GM18861 (cell line): ENCODE measurements at regions not wholly inside any gene's neighbourhood (a gene's known extent, or its start where the extent isn't known, plus 50 kb on each side); places are given as distances from the start of the nearest gene placed in this dataset.

Experiments
- ATAC-seq: cut with Tn5 transposase; IDR thresholded peaks from one replicate; pipeline ENCODE4 v1.9.1; 2021; ENCODE audit not compliant: unreplicated experiment

DNA sequence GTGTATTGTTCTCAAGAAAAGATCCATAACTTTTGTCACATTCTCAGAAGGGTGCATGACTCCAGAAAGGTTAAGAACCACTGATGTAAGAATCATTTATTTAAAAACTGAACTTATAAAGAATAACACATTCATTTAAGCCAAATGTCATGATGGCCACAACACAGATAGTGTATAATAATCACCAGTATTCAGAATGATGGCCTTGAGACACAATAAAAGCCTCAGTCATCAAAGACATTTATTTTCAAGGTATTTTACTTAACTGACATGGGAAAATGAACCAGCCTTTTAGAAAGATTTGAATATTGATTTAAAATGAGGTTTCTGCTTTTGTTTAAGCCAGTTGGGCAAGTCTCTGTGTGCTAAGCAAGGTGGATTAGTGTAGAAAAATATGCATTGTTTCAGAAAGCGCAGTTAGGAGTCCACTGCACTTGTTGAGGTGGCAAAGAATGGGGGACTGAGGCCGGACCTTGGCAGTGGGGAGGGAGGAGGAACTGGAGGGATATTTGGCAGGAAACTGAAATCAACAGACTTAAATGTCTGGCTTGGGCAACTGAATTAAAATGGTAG, 371.9 kb upstream of the ESRRG start:
- ATAC-seq, result no peak

DNA sequence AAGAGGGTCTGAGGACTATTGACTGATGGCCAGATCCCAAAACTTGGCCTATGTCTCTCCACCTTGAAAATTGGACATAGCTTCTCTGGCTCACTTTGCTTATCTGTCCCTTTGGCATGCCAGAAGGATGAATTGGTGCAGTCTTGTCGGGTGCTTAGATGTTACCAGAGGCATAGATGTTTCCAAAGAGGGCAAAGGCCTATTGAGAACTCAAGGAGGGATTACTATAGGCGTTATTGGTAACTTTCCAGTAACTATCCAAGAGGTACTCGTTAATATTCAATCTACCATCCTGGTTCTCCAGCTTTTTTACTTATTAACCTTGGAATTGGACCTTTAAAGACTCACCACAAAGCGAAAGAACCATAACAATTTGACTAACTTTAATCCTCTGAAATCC, 368.3 kb upstream of the ESRRG start:
- no peak for ATAC-seq

DNA sequence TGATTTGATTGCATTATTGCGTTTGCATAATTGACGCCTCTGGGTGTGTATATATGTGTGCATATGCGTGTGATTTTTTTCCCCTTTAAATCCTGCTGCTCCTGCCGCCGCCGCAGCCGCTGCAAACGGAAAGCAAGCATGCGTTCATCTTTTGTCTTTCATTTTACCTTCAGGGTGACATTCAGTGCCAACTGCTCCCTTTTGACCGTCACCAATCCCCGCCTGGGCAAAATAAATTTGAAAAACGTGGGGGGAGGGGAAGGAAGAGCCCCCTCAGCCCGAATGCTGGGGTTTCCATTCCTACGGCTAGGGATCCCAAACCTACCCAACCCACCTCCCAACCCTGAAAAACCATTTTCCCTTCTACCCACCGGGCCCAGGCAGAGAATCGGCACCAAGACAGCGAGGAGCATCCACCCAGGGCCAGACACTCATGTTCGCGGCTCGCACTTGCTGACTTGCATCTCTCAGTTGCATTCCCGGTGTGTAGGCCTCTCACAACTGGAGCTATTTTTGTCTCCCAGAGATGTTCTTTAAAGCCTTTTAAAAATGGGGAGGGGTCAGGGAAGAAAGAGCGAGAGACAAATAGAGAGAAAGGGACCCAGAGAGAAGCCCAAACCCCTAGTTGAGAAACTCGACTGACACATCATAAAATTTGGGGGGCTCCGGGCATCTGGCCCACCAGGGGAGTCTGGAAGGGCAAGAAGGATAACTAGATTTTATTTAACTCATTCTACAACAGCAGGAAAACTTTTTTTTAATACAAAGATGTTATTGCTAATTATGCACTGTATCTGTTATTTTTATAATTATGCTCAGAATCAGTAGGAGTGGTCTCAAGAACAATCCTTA, 367.1 kb upstream of the ESRRG start:
- ATAC-seq, result no peak

- ATAC-seq, result no peak
Observed at GRCh38 chr1:217089361-217090014, 366.3 kb upstream of the ESRRG start.

- ATAC-seq, result no peak
Observed at GRCh38 chr1:217088521-217089284, 365.5 kb upstream of the ESRRG start.

DNA sequence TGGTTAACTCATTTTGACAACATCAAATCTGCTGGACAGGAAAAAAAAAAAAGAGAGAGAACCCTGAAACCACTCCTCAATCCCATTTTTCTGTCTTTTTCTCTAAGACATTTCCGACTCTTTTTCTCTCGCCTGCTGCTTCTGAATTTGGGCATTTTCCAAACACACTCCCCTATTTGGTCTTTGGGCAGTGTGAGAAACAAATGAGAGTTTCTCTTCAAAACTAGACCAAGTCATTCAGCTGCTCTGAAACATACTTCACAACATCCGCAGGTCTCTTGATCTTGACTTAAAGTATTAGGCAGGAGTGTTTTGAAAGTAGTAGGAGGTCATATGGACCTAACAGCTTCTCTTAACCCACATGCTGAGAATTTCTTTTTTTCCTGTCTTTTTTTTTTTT, 364.8 kb upstream of the ESRRG start:
- no peak for ATAC-seq

DNA sequence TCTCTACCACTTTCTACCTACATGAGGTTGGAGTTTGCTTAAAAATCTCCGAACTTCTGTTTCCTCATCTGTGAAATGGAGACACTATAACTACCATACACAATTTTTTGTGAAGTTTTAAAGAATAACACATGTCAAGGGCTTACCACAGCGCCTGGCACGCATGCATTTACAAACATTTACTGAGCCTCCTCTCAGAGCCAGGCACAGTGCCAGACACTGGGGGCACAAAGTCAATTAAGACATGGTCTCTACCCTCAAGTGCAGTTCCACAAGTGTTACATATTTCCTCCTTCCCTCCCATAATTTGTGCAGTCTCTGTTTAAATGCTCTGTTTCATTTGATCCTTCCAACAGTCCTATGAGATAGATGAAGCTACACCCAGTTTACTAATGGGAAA, 356.4 kb upstream of the ESRRG start:
- no peak for ATAC-seq

GRCh38 chr1:217078959-217079358, 355.7 kb upstream of the ESRRG start:
- ATAC-seq, result no peak

- no peak for ATAC-seq
Observed at GRCh38 chr1:217078078-217078690, 355.0 kb upstream of the ESRRG start.

GRCh38 chr1:217077426-217077825, 354.2 kb upstream of the ESRRG start:
- ATAC-seq, result no peak

- ATAC-seq, result no peak
Observed at GRCh38 chr1:217076902-217077301, 353.7 kb upstream of the ESRRG start.

- ATAC-seq, result no peak
Observed at GRCh38 chr1:217072926-217073325, 349.7 kb upstream of the ESRRG start.

DNA sequence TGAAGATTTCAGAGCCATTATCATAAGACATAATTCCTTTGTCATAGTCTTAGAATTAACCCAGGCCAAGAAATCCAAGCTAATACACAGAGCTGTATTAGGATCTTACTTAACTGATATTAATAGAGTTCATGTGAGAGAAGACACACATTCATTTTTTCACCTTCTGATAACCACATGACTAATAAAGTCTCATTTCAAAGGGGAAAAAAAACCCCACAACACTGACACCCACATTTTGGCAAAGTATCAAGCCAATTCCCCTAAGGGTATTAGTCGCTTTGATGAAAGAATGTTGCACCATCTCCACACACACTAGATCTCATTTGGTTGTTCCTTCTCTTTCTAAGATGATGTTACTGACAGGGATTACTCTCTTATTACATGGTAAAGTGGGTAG, 344.4 kb upstream of the ESRRG start:
- ATAC-seq, result no peak

- ATAC-seq, result no peak
Observed at GRCh38 chr1:217066794-217067193, 343.6 kb upstream of the ESRRG start.

GRCh38 chr1:217063172-217063908, 340.1 kb upstream of the ESRRG start:
- ATAC-seq, result no peak

- no peak for ATAC-seq
Observed at GRCh38 chr1:217062586-217062985, 339.4 kb upstream of the ESRRG start.

GRCh38 chr1:217059401-217059800, 336.2 kb upstream of the ESRRG start:
- no peak for ATAC-seq

- ATAC-seq, result no peak
Observed at GRCh38 chr1:217053676-217054075, 330.4 kb upstream of the ESRRG start.

GRCh38 chr1:217052626-217053025, 329.4 kb upstream of the ESRRG start:
- no peak for ATAC-seq

DNA sequence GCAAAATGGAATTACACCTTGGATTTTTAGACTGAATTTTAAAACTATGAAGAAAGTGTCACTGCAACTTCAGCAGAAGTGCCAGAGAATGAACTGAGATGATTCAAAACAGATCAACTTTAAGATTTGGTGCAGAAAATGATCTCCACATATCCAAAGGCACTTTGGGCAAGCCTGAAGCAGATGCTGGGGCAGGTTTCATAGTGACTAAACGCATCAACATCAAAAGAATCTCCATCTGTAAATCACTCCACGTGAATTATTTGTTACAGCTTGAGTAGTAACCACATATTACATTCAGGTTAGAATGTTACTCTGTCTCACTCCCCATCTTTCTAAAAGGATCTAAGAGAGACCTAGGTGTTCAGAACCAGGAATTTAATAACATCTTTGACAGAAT, 329.0 kb upstream of the ESRRG start:
- ATAC-seq, result no peak
